Activated naive CD4-positive, alpha-beta T cell treated with anti-CD3 and anti-CD28 coated beads, Interleukin-2, amount 10 ng/mL, durations not matched to agents 7 days and 5 days (primary cell): ENCODE measurements at regions not wholly inside any gene's neighbourhood (a gene's known extent, or its start where the extent isn't known, plus 50 kb on each side); places are given as distances from the start of the nearest gene placed in this dataset.

ENCODE experiments used
- CTCF ChIA-PET: fragments of 350-600 bp; sonication (Branson Sonifier 250); formaldehyde crosslinking; loops from one replicate; lab custom pipeline; 2021; ENCODE audit warnings: antibody characterized with exemption; lab: Charles Lee
- DNase-seq: peaks from one replicate; pipeline ENCODE4 v3.0.0-alpha.2; 2020
- H3K27ac Mint-ChIP-seq: one replicate; pipeline ENCODE4 v1.8.0; 2021; ENCODE audit warnings: mild to moderate bottlenecking, moderate library complexity, mixed read lengths
- H3K27me3 Mint-ChIP-seq: one replicate; pipeline ENCODE4 v1.8.0; 2021; ENCODE audit warnings: mild to moderate bottlenecking, mixed read lengths
- H3K36me3 Mint-ChIP-seq: one replicate; pipeline ENCODE4 v1.8.0; 2021; ENCODE audit warnings: mixed read lengths
- H3K4me1 Mint-ChIP-seq: one replicate; pipeline ENCODE4 v1.8.0; 2021; ENCODE audit warnings: mixed read lengths
- H3K4me3 Mint-ChIP-seq: one replicate; pipeline ENCODE4 v1.8.0; 2021; ENCODE audit warnings: mild to moderate bottlenecking, moderate library complexity, mixed read lengths
- H3K9me3 Mint-ChIP-seq: one replicate; pipeline ENCODE4 v1.8.0; 2021; ENCODE audit warnings: mixed read lengths

GRCh38 chr10:121648493-121648892 lies 50.2 kb upstream of the FGFR2 start:
- Mint-ChIP-seq H3K36me3 (no peaks in the 10 kb centered on the region), H3K27ac (no peak overlapping the region), H3K27me3 (no peaks in the 10 kb centered on the region), H3K9me3 (peaks cover 5% of the 10 kb centered on the region), H3K4me1 (no peaks in the 10 kb centered on the region), H3K4me3 (no peak overlapping the region)
- DNase-seq, result no peak
- CTCF ChIA-PET, result no interaction called here

- CTCF ChIA-PET, result no interaction called here
- H3K4me1 Mint-ChIP-seq, result no peaks in the 10 kb centered on the region
These were observed 49.8 kb upstream of the FGFR2 start for GRCh38 chr10:121648059-121648458.

More at GRCh38 chr10:121648059-121648458, 49.8 kb upstream of the FGFR2 start:
- peaks cover 3% of the 10 kb centered on the region for H3K9me3 Mint-ChIP-seq
- H3K27ac Mint-ChIP-seq, result no peak overlapping the region
- no peaks in the 10 kb centered on the region for H3K36me3 Mint-ChIP-seq
- no peak overlapping the region for H3K4me3 Mint-ChIP-seq
- H3K27me3 Mint-ChIP-seq, result no peaks in the 10 kb centered on the region
- DNase-seq, result no peak
